K562 (cell line): ENCODE measurements at regions not wholly inside any gene's neighbourhood (a gene's known extent, or its start where the extent isn't known, plus 50 kb on each side); places are given as distances from the start of the nearest gene placed in this dataset.

ENCODE experiments used
- ATAC-seq: fragments of 200-7000 bp; cut with Tn5 transposase; 3 replicates; pipeline ENCODE4 v1.9.1; 2020; ENCODE audit warnings: moderate library complexity
- BruUV-seq: library from RNA; stranded (reverse); fragments of 400-500 nt; replicated peaks from 2 replicates; lab custom pipeline; 2021; lab: Mats Ljungman, UMichigan
- CTCF ChIA-PET: fragments of 300-600 bp; formaldehyde crosslinking; extraction: SDS; loops from one replicate; lab custom pipeline; 2021; ENCODE audit warnings: low intra/inter-chr PET ratio; lab: Yijun Ruan, JAX
- POLR2A ChIA-PET: fragments of 300-600, 350-650 bp; sonication (Branson Sonifier 250); formaldehyde crosslinking; extraction: SDS; loops from one replicate; lab custom pipeline; 2021; ENCODE audit warnings: antibody characterized with exemption, inconsistent platforms; lab: Yijun Ruan, JAX
- DNase-seq, 4 experiments: peaks; one replicate each; pipeline versions ENCODE4 v3.0.0 to v3.0.0-alpha.2; 2011 to 2018; ENCODE audit warnings: low spot score in 3 of 4, mixed read lengths in 3 of 4; ENCODE audit errors: extremely low read depth in 1 of 4
- FAIRE-seq: peaks from 2 replicates; lab custom pipeline; 2011; peaks lifted over from hg19 to GRCh38; lab: Jason Lieb, UNC
- H2AFZ ChIP-seq: 2 replicates; pipeline ENCODE4 v1.6.0; 2011; ENCODE audit warnings: low read depth, low read length, control low read depth, inconsistent platforms
- H3K27ac ChIP-seq: fragments of 200-600 bp; 3 replicates; pipeline ENCODE4 v1.8.0; 2011; ENCODE audit warnings: low read depth, mild to moderate bottlenecking, control low read depth, inconsistent platforms, low read length, moderate library complexity, mixed read lengths; ENCODE audit errors: extremely low read depth
- H3K27me3 ChIP-seq, 2 experiments: fragments of 300-600 bp in 1 of 2; 2 replicates in 1 of 2; 3 replicates in 1 of 2; pipeline versions ENCODE4 v1.6.0 to v1.8.0; 2011; ENCODE audit warnings: inconsistent platforms in 2 of 2, low read length in 2 of 2, mild to moderate bottlenecking in 1 of 2, mixed read lengths in 1 of 2, moderate library complexity in 1 of 2; ENCODE audit not compliant: control insufficient read depth in 2 of 2, insufficient read depth in 2 of 2
- H3K36me3 ChIP-seq: fragments of 300-600 bp; 3 replicates; pipeline ENCODE4 v1.8.0; 2011; ENCODE audit warnings: mild to moderate bottlenecking, low read length, inconsistent platforms; ENCODE audit not compliant: control insufficient read depth, insufficient read depth
- H3K4me1 ChIP-seq, 2 experiments: fragments of 200-600 bp in 1 of 2; replicated peaks in 1 of 2; 2 replicates in 1 of 2; 3 replicates in 1 of 2; pipeline versions ENCODE4 v1.5.1 to v1.8.0; 2011; ENCODE audit warnings: inconsistent platforms in 2 of 2, low read length in 2 of 2, mild to moderate bottlenecking in 1 of 2, mixed read lengths in 1 of 2, moderate library complexity in 1 of 2; ENCODE audit not compliant: control insufficient read depth in 2 of 2, insufficient read depth in 2 of 2
- H3K4me2 ChIP-seq: 2 replicates; pipeline ENCODE4 v1.6.1; 2011; ENCODE audit warnings: low read length, control low read depth, inconsistent platforms, mixed read lengths; ENCODE audit not compliant: insufficient read depth
- H3K4me3 ChIP-seq: fragments of 200-600 bp; sonication (generic), shearing (Covaris generic); 2 replicates; pipeline ENCODE4 v1.5.1; 2016; ENCODE audit warnings: control low read depth, inconsistent platforms
- H3K79me2 ChIP-seq: fragments of 200-600 bp; 3 replicates; pipeline ENCODE4 v1.8.0; 2011; ENCODE audit warnings: low read length, inconsistent platforms; ENCODE audit not compliant: control insufficient read depth, insufficient read depth
- H3K9ac ChIP-seq, 2 experiments: 2 replicates each; pipeline versions ENCODE4 v1.6.0 to v1.6.1; 2011; ENCODE audit warnings: low read depth in 2 of 2, low read length in 2 of 2, control low read depth in 1 of 2, inconsistent platforms in 1 of 2, mild to moderate bottlenecking in 1 of 2, mixed read lengths in 1 of 2; ENCODE audit not compliant: insufficient read depth in 1 of 2
- H3K9me1 ChIP-seq: one replicate; pipeline ENCODE4 v1.6.0; 2011; ENCODE audit warnings: inconsistent platforms, mild to moderate bottlenecking, low read length, moderate library complexity; ENCODE audit not compliant: control insufficient read depth, insufficient read depth
- H3K9me3 ChIP-seq: replicated peaks from 2 replicates; pipeline ENCODE4 v1.5.1; 2011; ENCODE audit warnings: low read depth, low read length, inconsistent platforms; ENCODE audit not compliant: control insufficient read depth, insufficient read depth
- H4K20me1 ChIP-seq: replicated peaks from 2 replicates; pipeline ENCODE4 v1.6.1; 2011; ENCODE audit warnings: low read length, inconsistent platforms, mixed read lengths; ENCODE audit not compliant: control insufficient read depth, insufficient read depth
- BCOR ChIP-seq: fragments of 450-650 bp; IDR thresholded peaks from 2 replicates; pipeline ENCODE4 v1.6.1; 2016
- CBX3 ChIP-seq, 2 experiments: IDR thresholded peaks; 1 replicate in 1 of 2; 2 replicates in 1 of 2; pipeline ENCODE4 v1.6.1; 2012; ENCODE audit warnings: inconsistent platforms in 2 of 2, low read length in 2 of 2, borderline replicate concordance in 1 of 2, control low read depth in 1 of 2
- CTCF ChIP-seq, 3 experiments: IDR thresholded peaks in 2 of 3; conservative IDR thresholded peaks in 1 of 3; 2 replicates each; pipeline ENCODE4 v1.5.1; 2011 to 2012; ENCODE audit warnings: low read length in 3 of 3, mild to moderate bottlenecking in 3 of 3, control low read depth in 2 of 3, improper control_type of control experiment in 1 of 3, inconsistent platforms in 1 of 3, low read depth in 1 of 3, mixed read lengths in 1 of 3, moderate library complexity in 1 of 3; ENCODE audit not compliant: insufficient read depth in 2 of 3
- JUN ChIP-seq, 2 experiments: sonication (generic) in 1 of 2; formaldehyde crosslinking in 1 of 2; IDR thresholded peaks; 2 replicates each; pipeline versions ENCODE4 v1.6.1 to v1.8.0; 2012 to 2022; ENCODE audit warnings: borderline replicate concordance in 2 of 2, mild to moderate bottlenecking in 2 of 2, improper control_type of control experiment in 1 of 2, low read depth in 1 of 2, low read length in 1 of 2, missing genetic modification reagents in 1 of 2
- PCBP2 ChIP-seq: fragments of 200-400 bp; formaldehyde crosslinking; IDR thresholded peaks from 2 replicates; pipeline ENCODE4 v1.6.1; 2018; ENCODE audit warnings: low read length, low read depth, mild to moderate bottlenecking, moderate library complexity; ENCODE audit not compliant: poor library complexity, severe bottlenecking
- POU5F1 ChIP-seq: fragments of 150-350 bp; IDR thresholded peaks from 2 replicates; pipeline ENCODE4 v1.6.1; 2014; ENCODE audit warnings: borderline replicate concordance, low read length, low read depth, mild to moderate bottlenecking; ENCODE audit not compliant: partially characterized antibody
- PURB ChIP-seq: sonication (generic); formaldehyde crosslinking; IDR thresholded peaks from 2 replicates; pipeline ENCODE4 v1.9.0; 2021; ENCODE audit warnings: low read depth, mild to moderate bottlenecking, missing genetic modification reagents
- SIX5 ChIP-seq, 2 experiments: IDR thresholded peaks; 2 replicates each; pipeline ENCODE4 v1.6.1; 2011; ENCODE audit warnings: low read length in 2 of 2, borderline replicate concordance in 1 of 2, low read depth in 1 of 2, mild to moderate bottlenecking in 1 of 2, moderate library complexity in 1 of 2; ENCODE audit not compliant: insufficient read depth in 1 of 2
- SRSF9 ChIP-seq: fragments of 200-400 bp; formaldehyde crosslinking; IDR thresholded peaks from 2 replicates; pipeline ENCODE4 v1.6.1; 2017; ENCODE audit warnings: low read depth, low read length, borderline replicate concordance
- ZHX1 ChIP-seq: fragments of 150-350 bp; conservative IDR thresholded peaks from 2 replicates; pipeline ENCODE4 v1.6.1; 2014; ENCODE audit warnings: low read length
- ZNF184 ChIP-seq: sonication (generic); formaldehyde crosslinking; IDR thresholded peaks from 2 replicates; pipeline ENCODE4 v1.5.0; 2020; ENCODE audit warnings: missing genetic modification reagents
- ZNF41 ChIP-seq: fragments of 250-450 bp; sonication (Bioruptor Pico); conservative IDR thresholded peaks from 2 replicates; pipeline ENCODE4 v1.4.0; 2020; ENCODE audit warnings: mild to moderate bottlenecking
- ZNF77 ChIP-seq: fragments of 250-450 bp; sonication (Bioruptor Pico); IDR thresholded peaks from 2 replicates; pipeline ENCODE4 v1.5.0; 2020
- WGBS: fragments of 100-300 bp; shearing (Covaris generic); methylation state at CpG from one replicate; pipeline ENCODE4 v1.1.6; 2016; ENCODE audit warnings: low coverage, mixed read lengths; ENCODE audit not compliant: insufficient coverage; ENCODE audit errors: missing lambda C conversion rate; 5-methylcytosine and 5-hydroxymethylcytosine counted together
- in situ Hi-C: fragments of 300-500 bp; cut with MboI; formaldehyde crosslinking; loops from 4 replicates; pipeline ENCODE4 v1.15.0; 2018; ENCODE audit warnings: inconsistent platforms, mixed read lengths
- intact Hi-C: fragments of 100-400 bp; cut with micrococcal nuclease; formaldehyde crosslinking; loops from 2 replicates; pipeline ENCODE4 v1.14.2; 2022
- TF ChIP-seq, protein P1 (sequence below): fragments of 250-450 bp; sonication (Bioruptor Pico); IDR thresholded peaks from 2 replicates; pipeline ENCODE4 v1.8.0; 2022; ENCODE audit warnings: moderate library complexity, mild to moderate bottlenecking, inconsistent platforms

- WGBS: no CpG with 5 or more reads among the region's 1 CpG
- FAIRE-seq (no peak), DNase-seq (no peak), ATAC-seq (no peak)
- intact Hi-C loops: no loop called here
- no peaks in the 10 kb centered on the region for H3K36me3 ChIP-seq
- H3K9ac ChIP-seq: no peak overlapping the region
- no peaks in the 10 kb centered on the region for H3K4me1 ChIP-seq
- no peaks in the 10 kb centered on the region for H3K79me2 ChIP-seq
- H3K9me3 ChIP-seq: no peaks in the 10 kb centered on the region
- no peak overlapping the region for H3K27ac ChIP-seq
- no peak overlapping the region for H3K4me3 ChIP-seq
- H3K27me3 ChIP-seq: no peaks in the 10 kb centered on the region
- no TSS peak for BruUV-seq
- no peak overlapping the region for H3K4me2 ChIP-seq
- no peak overlapping the region for H2AFZ ChIP-seq
- no peaks in the 10 kb centered on the region for H4K20me1 ChIP-seq
- POLR2A ChIA-PET: no interaction called here
- no peaks in the 10 kb centered on the region for H3K9me1 ChIP-seq
- in situ Hi-C loops: no loop called here
- CTCF ChIA-PET: no interaction called here
- TF ChIP-seq SIX5 (IDR thresholded peaks at IDR 0.05; ENCODE audit: borderline replicate concordance in 1 of 2, insufficient read depth in 1 of 2, low read depth in 1 of 2, low read length in 2 of 2): no peak
- TF ChIP-seq PURB: no peak
- TF ChIP-seq BCOR: no peak
- no peak for TF ChIP-seq JUN (IDR thresholded peaks at IDR 0.05; ENCODE audit: borderline replicate concordance, low read depth, low read length)
- TF ChIP-seq JUN (CRISPR knock-in tag; IDR thresholded peaks at IDR 0.05; ENCODE audit: borderline replicate concordance): no peak
- no peak for TF ChIP-seq CTCF (IDR thresholded peaks at IDR 0.05 in 2 of 3, conservative IDR thresholded peaks at IDR 0.05 in 1 of 3; ENCODE audit: insufficient read depth in 2 of 3, low read depth in 1 of 3, low read length in 3 of 3)
- no peak for TF ChIP-seq ZNF41 (CRISPR knock-in tag)
- TF ChIP-seq POU5F1: no peak
- TF ChIP-seq ZHX1: no peak
- TF ChIP-seq ZNF77: no peak
- TF ChIP-seq ZNF184 (CRISPR knock-in tag): no peak
- no peak for TF ChIP-seq SRSF9
- TF ChIP-seq CBX3 (IDR thresholded peaks at IDR 0.05; ENCODE audit: borderline replicate concordance in 1 of 2, low read length in 2 of 2): no peak
- TF ChIP-seq PCBP2: no peak
- TF ChIP-seq, protein P1, sequence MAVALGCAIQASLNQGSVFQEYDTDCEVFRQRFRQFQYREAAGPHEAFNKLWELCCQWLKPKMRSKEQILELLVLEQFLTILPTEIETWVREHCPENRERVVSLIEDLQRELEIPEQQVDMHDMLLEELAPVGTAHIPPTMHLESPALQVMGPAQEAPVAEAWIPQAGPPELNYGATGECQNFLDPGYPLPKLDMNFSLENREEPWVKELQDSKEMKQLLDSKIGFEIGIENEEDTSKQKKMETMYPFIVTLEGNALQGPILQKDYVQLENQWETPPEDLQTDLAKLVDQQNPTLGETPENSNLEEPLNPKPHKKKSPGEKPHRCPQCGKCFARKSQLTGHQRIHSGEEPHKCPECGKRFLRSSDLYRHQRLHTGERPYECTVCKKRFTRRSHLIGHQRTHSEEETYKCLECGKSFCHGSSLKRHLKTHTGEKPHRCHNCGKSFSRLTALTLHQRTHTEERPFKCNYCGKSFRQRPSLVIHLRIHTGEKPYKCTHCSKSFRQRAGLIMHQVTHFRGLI (CRISPR knock-in tag): no peak
Measured at GRCh38 chr20:11469795-11470435, 447.8 kb upstream of the BTBD3 start.
